Trophoblast cell (in vitro differentiated cells and primary cell): ENCODE measurements at regions not wholly inside any gene's neighbourhood (a gene's known extent, or its start where the extent isn't known, plus 50 kb on each side); places are given as distances from the start of the nearest gene placed in this dataset.

ENCODE experiments used
- DNase-seq, 2 donors: peaks; one replicate each; pipeline ENCODE4 v3.0.0-alpha.2; 2016
- H2AFZ ChIP-seq: 2 replicates; pipeline ENCODE4 v1.6.1; 2013; ENCODE audit warnings: low read length, moderate library complexity, mild to moderate bottlenecking; ENCODE audit not compliant: insufficient read depth, poor library complexity
- H2AK5ac ChIP-seq: 2 replicates; pipeline ENCODE4 v1.6.1; 2013; ENCODE audit warnings: mild to moderate bottlenecking, low read length
- H2BK120ac ChIP-seq: 2 replicates; pipeline ENCODE4 v1.6.1; 2013; ENCODE audit warnings: low read length, mild to moderate bottlenecking, moderate library complexity; ENCODE audit not compliant: insufficient read depth, poor library complexity
- H2BK12ac ChIP-seq: 2 replicates; pipeline ENCODE4 v1.6.1; 2013; ENCODE audit warnings: mild to moderate bottlenecking, low read length, moderate library complexity
- H2BK5ac ChIP-seq: 2 replicates; pipeline ENCODE4 v1.6.1; 2013; ENCODE audit warnings: low read length, low read depth, moderate library complexity, mild to moderate bottlenecking; ENCODE audit not compliant: poor library complexity
- H3K14ac ChIP-seq: 2 replicates; pipeline ENCODE4 v1.6.1; 2013; ENCODE audit warnings: mild to moderate bottlenecking, low read length
- H3K18ac ChIP-seq: 2 replicates; pipeline ENCODE4 v1.6.1; 2013; ENCODE audit warnings: mild to moderate bottlenecking, low read length
- H3K23ac ChIP-seq: 2 replicates; pipeline ENCODE4 v1.6.1; 2013; ENCODE audit warnings: low read length
- H3K27ac ChIP-seq: 2 replicates; pipeline ENCODE4 v1.5.1; 2013; ENCODE audit warnings: low read depth, mild to moderate bottlenecking, inconsistent platforms, low read length, moderate library complexity
- H3K27me3 ChIP-seq: 2 replicates; pipeline ENCODE4 v1.6.1; 2013; ENCODE audit warnings: inconsistent platforms, mild to moderate bottlenecking, low read length, moderate library complexity; ENCODE audit not compliant: insufficient read depth
- H3K36me3 ChIP-seq, 2 experiments: 1 replicate in 1 of 2; 2 replicates in 1 of 2; pipeline ENCODE4 v1.6.1; 2013; ENCODE audit warnings: low read length in 2 of 2, mild to moderate bottlenecking in 2 of 2, moderate library complexity in 1 of 2; ENCODE audit not compliant: insufficient read depth in 2 of 2, control insufficient read depth in 1 of 2
- H3K4ac ChIP-seq: 2 replicates; pipeline ENCODE4 v1.6.1; 2013; ENCODE audit warnings: low read depth, mild to moderate bottlenecking, low read length, moderate library complexity
- H3K4me1 ChIP-seq, 2 experiments: 1 replicate in 1 of 2; 2 replicates in 1 of 2; pipeline ENCODE4 v1.6.1; 2013; ENCODE audit warnings: low read length in 2 of 2, mild to moderate bottlenecking in 2 of 2, moderate library complexity in 1 of 2; ENCODE audit not compliant: insufficient read depth in 2 of 2, control insufficient read depth in 1 of 2
- H3K4me2 ChIP-seq: 2 replicates; pipeline ENCODE4 v1.6.1; 2013; ENCODE audit warnings: inconsistent platforms, mild to moderate bottlenecking, low read length, moderate library complexity
- H3K4me3 ChIP-seq: 2 replicates; pipeline ENCODE4 v1.5.1; 2013; ENCODE audit warnings: mild to moderate bottlenecking, low read depth, low read length, inconsistent platforms
- H3K79me1 ChIP-seq: one replicate; pipeline ENCODE4 v1.6.1; 2013; ENCODE audit warnings: low read length
- H3K79me2 ChIP-seq: 2 replicates; pipeline ENCODE4 v1.6.1; 2013; ENCODE audit warnings: low read length, mild to moderate bottlenecking; ENCODE audit not compliant: control insufficient read depth, insufficient read depth, poor library complexity
- H3K9ac ChIP-seq: 2 replicates; pipeline ENCODE4 v1.6.1; 2013; ENCODE audit warnings: mild to moderate bottlenecking, low read length
- H3K9me3 ChIP-seq: 2 replicates; pipeline ENCODE4 v1.6.1; 2013; ENCODE audit warnings: low read depth, mild to moderate bottlenecking, control low read depth, inconsistent platforms, low read length; ENCODE audit not compliant: insufficient read depth
- H4K12ac ChIP-seq: 2 replicates; pipeline ENCODE4 v1.6.1; 2013; ENCODE audit warnings: low read depth, mild to moderate bottlenecking, low read length, moderate library complexity
- H4K8ac ChIP-seq: 2 replicates; pipeline ENCODE4 v1.6.1; 2013; ENCODE audit warnings: low read depth, mild to moderate bottlenecking, low read length, moderate library complexity
- H4K91ac ChIP-seq: one replicate; pipeline ENCODE4 v1.6.1; 2013; ENCODE audit warnings: low read depth, mild to moderate bottlenecking, low read length, moderate library complexity
- WGBS: extraction: QIAGEN DNeasy Blood & Tissue Kit; methylation state at CpG from one replicate; pipeline ENCODE4 v1.1.7; 2013; ENCODE audit warnings: missing lambda C conversion rate; ENCODE audit not compliant: insufficient read length, insufficient coverage; ENCODE audit errors: extremely low coverage; 5-methylcytosine and 5-hydroxymethylcytosine counted together

- Histone ChIP-seq H2BK12ac (no peak overlapping the region), H3K9ac (no peak overlapping the region), H4K12ac (no peak overlapping the region), H4K8ac (no peak overlapping the region), H3K9me3 (no peaks in the 10 kb centered on the region), H2BK5ac (no peak overlapping the region), H3K27me3 (no peaks in the 10 kb centered on the region), H3K79me2 (no peaks in the 10 kb centered on the region), H2AFZ (no peak overlapping the region), H3K23ac (no peak overlapping the region), H3K27ac (no peak overlapping the region), H3K36me3 (no peaks in the 10 kb centered on the region), H3K14ac (no peak overlapping the region), H4K91ac (no peak overlapping the region), H3K4me1 (no peaks in the 10 kb centered on the region), H3K4ac (no peak overlapping the region), H2AK5ac (no peak overlapping the region), H3K4me2 (no peak overlapping the region), H3K18ac (no peak overlapping the region), H3K79me1 (no peaks in the 10 kb centered on the region), H3K4me3 (no peak overlapping the region), H2BK120ac (no peak overlapping the region)
- 100% methylated on average over 1 of the region's 1 CpG for WGBS
- no peak for DNase-seq
Measured at GRCh38 chr3:94627689-94628088, 564.8 kb downstream of the NSUN3 start.

- Histone ChIP-seq H3K9me3 (no peaks in the 10 kb centered on the region), H3K27ac (no peak overlapping the region), H3K79me1 (no peaks in the 10 kb centered on the region), H2BK12ac (no peak overlapping the region), H3K23ac (no peak overlapping the region), H2BK120ac (no peak overlapping the region), H3K79me2 (no peaks in the 10 kb centered on the region), H3K27me3 (no peaks in the 10 kb centered on the region), H3K14ac (no peak overlapping the region), H4K91ac (no peak overlapping the region), H3K4me2 (no peak overlapping the region), H3K4ac (no peak overlapping the region), H3K9ac (no peak overlapping the region), H4K8ac (no peak overlapping the region), H2BK5ac (no peak overlapping the region), H3K36me3 (no peaks in the 10 kb centered on the region), H3K4me1 (no peaks in the 10 kb centered on the region), H4K12ac (no peak overlapping the region), H2AK5ac (no peak overlapping the region), H2AFZ (no peak overlapping the region), H3K18ac (no peak overlapping the region), H3K4me3 (no peak overlapping the region)
- no CpG with 5 or more reads among the region's 3 CpGs for WGBS
- no peak for DNase-seq
Measured at GRCh38 chr3:94643400-94643799, 580.5 kb downstream of the NSUN3 start.

- no peak overlapping the region for H4K8ac ChIP-seq
- no peaks in the 10 kb centered on the region for H3K79me2 ChIP-seq
- H3K4me3 ChIP-seq, result no peak overlapping the region
- H2BK120ac ChIP-seq, result no peak overlapping the region
- H3K27ac ChIP-seq, result no peak overlapping the region
- H3K4ac ChIP-seq, result no peak overlapping the region
- no peak overlapping the region for H3K14ac ChIP-seq
- no peaks in the 10 kb centered on the region for H3K9me3 ChIP-seq
- H3K27me3 ChIP-seq, result no peaks in the 10 kb centered on the region
- no peaks in the 10 kb centered on the region for H3K36me3 ChIP-seq
- H4K91ac ChIP-seq, result no peak overlapping the region
- no peaks in the 10 kb centered on the region for H3K79me1 ChIP-seq
- H3K18ac ChIP-seq, result no peak overlapping the region
- H3K4me1 ChIP-seq, result no peaks in the 10 kb centered on the region
- H3K4me2 ChIP-seq, result no peak overlapping the region
- no CpG with 5 or more reads among the region's 3 CpGs for WGBS
- no peak overlapping the region for H2BK12ac ChIP-seq
- no peak for DNase-seq
- H4K12ac ChIP-seq, result no peak overlapping the region
- no peak overlapping the region for H3K9ac ChIP-seq
- H2AFZ ChIP-seq, result no peak overlapping the region
- no peak overlapping the region for H2BK5ac ChIP-seq
- no peak overlapping the region for H2AK5ac ChIP-seq
- H3K23ac ChIP-seq, result no peak overlapping the region
Measured at GRCh38 chr3:94645790-94646189, 582.9 kb downstream of the NSUN3 start.

- Histone ChIP-seq H3K4ac (no peak overlapping the region), H2AFZ (no peak overlapping the region), H3K79me2 (no peaks in the 10 kb centered on the region), H3K36me3 (no peaks in the 10 kb centered on the region), H3K27ac (no peak overlapping the region), H3K9ac (no peak overlapping the region), H3K4me2 (no peak overlapping the region), H3K4me3 (no peak overlapping the region), H3K27me3 (no peaks in the 10 kb centered on the region), H2BK120ac (no peak overlapping the region), H3K23ac (no peak overlapping the region), H4K91ac (no peak overlapping the region), H3K79me1 (no peaks in the 10 kb centered on the region), H3K4me1 (no peaks in the 10 kb centered on the region), H3K18ac (no peak overlapping the region), H2BK5ac (no peak overlapping the region), H2BK12ac (no peak overlapping the region), H4K8ac (no peak overlapping the region), H2AK5ac (no peak overlapping the region), H3K9me3 (no peaks in the 10 kb centered on the region), H3K14ac (no peak overlapping the region), H4K12ac (no peak overlapping the region)
- no CpG with 5 or more reads among the region's 3 CpGs for WGBS
- DNase-seq, result no peak
Measured at GRCh38 chr3:94647131-94647530, 584.3 kb downstream of the NSUN3 start.
